Right renal cortex interstitium (tissue), 3 donors: ENCODE measurements at regions not wholly inside any gene's neighbourhood (a gene's known extent, or its start where the extent isn't known, plus 50 kb on each side); places are given as distances from the start of the nearest gene placed in this dataset.
"Not testable (repeated sequence)": the region's sequence is repeated elsewhere in the genome, so short reads cannot be mapped to it uniquely, and the experiment has no call there.

Experiments
- DNase-seq, 3 donors: peaks; one replicate each; pipeline ENCODE4 v3.0.0-alpha.2; 2013; ENCODE audit warnings: low read depth in 3 of 3, low spot score in 2 of 3

DNA sequence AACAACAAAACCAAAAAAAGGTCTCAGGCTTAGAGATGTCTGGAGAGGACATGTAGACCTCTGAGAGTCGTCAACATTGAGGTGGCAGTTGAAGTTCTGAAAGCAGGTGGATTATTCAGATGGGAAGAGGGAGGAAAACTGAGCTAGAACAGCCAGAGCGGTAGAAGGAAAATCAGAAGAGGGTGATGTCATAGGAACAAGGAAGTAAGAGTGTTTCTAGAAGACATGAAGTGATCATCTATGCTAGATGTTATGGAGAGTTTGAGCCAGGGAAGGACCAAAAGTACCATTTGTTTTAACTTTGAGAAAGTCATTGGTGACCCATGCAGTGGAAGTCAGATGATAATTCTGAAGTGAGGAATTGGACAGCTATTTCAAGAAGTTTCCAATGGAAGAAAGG lies 316.2 kb upstream of the RGS6 start:
- DNase-seq = no peak

GRCh38 chr14:71618047-71618446 lies 314.2 kb upstream of the RGS6 start:
- no peak for DNase-seq

DNA sequence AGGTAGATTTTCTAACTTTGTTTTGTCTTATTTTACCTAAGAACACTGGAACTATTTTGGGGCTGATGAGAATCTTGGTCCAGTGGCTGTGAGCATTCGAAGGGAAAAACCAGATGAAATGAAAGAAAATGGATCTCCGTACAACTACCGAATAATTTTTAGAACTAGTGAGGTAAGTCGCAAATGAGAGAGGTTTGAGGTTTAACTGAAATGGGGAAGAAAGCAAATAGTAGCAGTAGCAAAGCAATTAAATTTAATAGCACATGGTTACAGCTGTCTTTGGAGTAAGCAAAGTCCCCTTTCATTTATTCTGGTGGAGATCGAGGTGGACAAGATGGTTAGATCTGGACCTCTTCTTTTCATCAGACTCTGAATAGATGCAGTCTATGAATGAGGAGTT lies 313.5 kb upstream of the RGS6 start:
- DNase-seq = no peak

- no peak for DNase-seq
Observed at GRCh38 chr14:71619472-71619871, 312.8 kb upstream of the RGS6 start.

GRCh38 chr14:71620401-71620800 lies 311.8 kb upstream of the RGS6 start:
- no peak for DNase-seq

DNA sequence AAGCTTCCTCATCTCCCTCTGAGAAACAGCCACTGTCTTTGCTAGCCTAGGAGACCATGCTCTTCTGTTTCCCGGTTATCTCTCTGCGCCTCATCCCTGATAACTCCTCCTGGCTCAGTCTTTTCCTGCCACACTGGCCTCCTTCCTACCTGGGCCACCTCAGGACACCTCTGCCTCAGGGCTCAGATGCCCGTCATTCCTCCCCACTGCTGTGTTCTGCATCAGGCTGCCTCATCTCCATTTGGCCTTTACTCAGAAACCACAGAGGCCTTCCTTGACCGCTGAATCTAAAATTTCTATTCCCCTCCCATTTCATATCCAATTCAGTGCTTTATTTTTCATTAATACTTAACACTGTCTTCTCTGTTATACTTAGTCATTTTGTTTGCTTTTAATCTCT lies 311.0 kb upstream of the RGS6 start:
- DNase-seq = no peak

GRCh38 chr14:71621980-71622605 lies 310.1 kb upstream of the RGS6 start:
- DNase-seq = no peak

DNA sequence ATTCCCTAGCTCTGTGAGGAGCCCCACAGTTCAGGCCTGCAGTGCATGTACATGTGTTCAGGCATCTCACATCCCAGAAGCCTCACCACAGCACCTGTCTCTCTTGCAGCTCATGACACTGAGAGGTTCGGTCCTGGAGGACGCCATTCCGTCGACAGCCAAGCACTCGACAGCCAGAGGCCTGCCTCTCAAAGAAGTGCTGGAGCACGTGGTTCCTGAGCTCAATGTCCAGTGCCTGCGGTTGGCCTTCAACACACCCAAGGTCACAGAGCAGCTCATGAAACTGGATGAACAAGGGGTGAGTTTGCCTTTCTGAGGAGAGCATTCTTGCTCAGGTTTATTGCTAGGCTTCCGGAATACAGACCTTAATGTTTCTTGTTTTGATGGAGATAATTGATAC lies 308.3 kb upstream of the RGS6 start:
- DNase-seq = no peak

DNA sequence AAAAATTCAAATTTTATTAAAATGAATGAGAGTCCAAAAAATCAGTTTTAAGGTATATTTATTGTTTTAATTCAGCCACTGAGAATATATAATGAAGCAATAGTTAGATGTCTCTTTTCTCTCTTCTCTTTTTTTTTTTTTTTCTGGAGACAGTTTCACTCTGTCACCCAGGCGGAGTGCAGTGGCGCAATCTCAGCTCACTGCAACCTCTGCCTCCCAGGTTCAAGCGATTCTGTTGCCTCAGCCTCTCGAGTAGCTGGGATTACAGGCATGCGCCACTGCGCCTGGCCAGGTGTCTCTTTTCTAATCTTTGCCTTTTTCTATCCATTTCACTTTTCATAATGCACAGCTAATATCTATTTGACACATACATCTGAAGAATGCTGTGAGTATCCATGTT lies 307.1 kb upstream of the RGS6 start:
- no peak for DNase-seq

GRCh38 chr14:71625891-71626701 lies 306.1 kb upstream of the RGS6 start:
- DNase-seq = peak; percentile 26 to 43 (median 27)

- DNase-seq = no peak
Observed at GRCh38 chr14:71628433-71628832, 303.8 kb upstream of the RGS6 start.

DNA sequence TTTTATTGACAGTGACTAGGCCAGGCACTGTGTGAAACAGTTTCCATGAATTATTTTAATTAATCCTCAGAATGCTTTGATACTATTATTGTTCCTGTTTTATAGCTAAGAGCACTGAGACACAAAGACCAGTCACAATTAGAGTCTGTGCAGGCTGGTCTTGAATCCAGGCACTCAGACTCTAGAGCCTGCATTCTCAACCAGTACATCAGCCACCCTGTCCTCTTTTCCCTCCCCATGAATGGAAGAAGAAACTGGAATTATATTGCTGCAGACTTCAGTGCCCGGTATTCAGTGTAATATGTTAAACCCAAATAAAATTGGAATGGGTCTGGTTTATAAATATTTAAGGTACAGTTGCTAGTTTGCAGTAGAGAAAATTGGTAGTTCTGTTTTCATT lies 303.0 kb upstream of the RGS6 start:
- DNase-seq = no peak

- no peak for DNase-seq
Observed at GRCh38 chr14:71629765-71630492, 302.3 kb upstream of the RGS6 start.

DNA sequence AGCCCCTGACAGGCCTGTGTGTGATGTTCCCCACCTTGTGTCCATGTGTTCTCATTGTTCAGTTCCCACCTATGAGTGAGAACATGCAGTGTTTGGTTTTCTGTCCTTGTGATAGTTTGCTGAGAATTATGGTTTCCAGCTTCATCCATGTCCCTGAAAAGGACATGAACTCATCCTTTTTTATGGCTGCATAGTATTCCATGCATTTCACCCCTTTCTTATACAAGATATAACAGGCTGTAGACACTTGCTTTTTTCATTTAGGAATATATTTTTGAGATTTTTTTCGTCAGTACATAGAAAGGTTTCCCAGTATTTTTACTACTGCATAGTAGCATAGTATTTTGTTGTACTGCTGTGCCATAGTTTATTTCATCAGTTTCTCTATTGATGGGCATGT lies 301.2 kb upstream of the RGS6 start:
- not testable (repeated sequence) for DNase-seq

DNA sequence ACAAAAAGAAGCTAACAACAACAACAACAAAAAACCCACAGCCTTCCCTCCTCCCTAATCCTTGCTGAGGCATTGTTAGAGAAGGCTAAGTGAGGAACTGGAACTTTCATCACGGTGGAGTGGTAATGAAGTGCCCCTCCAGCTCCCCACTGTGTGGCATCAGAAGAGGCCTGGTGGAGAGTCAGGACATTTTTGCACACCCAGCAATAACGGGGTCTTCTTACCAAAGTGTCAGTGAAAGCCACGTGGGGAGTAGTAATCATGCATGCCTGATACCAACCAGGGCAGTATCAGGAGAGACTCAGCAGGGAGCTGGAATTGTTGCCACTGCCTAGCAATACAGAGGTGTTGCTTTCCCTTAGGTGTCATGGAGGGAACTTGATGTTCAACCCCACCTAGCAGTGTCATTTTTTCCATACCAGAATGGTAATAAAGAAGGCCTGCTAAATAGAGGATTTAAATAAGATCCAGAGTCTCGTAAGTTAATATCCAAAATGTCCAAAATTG lies 299.7 kb upstream of the RGS6 start:
- DNase-seq = no peak

DNA sequence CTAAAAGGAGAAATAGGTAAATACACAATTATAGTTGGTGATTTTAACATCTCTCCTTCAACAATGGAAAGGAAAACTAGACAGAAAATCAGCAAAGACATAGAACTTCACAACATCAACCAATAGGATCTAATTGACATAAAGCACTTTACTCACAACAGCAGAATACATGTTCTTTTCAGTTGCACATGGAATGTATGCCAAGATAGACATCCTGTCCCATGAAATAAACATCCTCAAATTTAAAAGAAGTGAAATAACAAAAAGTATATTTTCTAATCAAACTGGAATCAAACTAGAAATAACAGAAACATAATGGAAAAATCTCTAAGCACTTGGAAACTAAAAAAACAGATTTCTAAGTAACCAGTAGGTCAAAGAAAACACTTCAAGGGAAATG lies 296.2 kb upstream of the RGS6 start:
- DNase-seq = no peak

- no peak for DNase-seq
Observed at GRCh38 chr14:71636820-71637471, 295.3 kb upstream of the RGS6 start.

DNA sequence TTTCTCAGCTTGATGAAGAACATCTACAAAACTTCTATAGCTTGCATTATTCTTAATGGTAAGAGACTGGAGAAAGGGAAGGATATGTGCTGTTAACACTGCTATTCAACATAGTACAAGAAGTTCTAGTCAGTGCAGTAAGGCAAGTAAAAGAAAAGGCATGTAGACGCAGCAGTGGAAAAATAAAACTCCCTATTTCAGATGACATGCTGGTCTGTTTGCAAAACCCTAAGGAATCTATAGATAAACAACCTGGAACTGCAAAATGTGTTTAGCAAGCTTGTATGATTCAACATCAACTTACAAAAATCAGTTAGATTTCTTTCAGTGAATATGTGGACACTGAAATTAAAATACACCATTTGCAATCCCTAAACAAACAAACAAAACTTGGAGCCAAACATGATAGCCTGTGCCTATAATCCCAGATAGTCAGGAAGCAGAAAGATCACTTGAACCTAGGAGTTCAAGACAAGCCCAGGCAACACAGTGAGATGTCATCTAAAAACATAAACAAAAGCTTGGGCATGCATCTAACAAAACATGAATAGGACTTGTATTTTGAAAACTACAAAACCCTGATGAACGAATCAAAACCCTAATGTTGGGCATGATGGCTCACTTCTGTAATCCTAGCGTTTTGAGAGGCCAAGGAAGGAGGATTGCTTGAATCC lies 293.6 kb upstream of the RGS6 start:
- no peak for DNase-seq

- DNase-seq = no peak
Observed at GRCh38 chr14:71642715-71643114, 289.5 kb upstream of the RGS6 start.

DNA sequence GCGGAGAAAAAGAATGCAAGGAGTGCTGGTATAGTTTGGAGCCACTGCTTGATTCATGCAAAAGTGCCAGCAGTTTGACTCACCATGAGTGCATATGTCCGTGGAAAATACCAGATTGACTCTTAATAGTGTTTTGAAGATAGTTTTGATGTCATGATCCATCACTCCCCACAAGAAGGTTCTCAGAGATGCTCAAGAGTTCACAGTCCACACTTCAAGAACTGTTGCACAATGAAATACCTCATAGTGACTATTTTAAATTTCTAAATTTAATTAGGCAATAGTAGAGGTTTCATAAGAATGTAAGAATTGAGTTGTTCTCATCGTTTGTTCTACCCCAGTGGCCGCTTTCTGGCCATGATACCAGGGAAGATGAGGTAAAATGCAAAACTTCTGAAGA lies 286.6 kb upstream of the RGS6 start:
- no peak for DNase-seq

GRCh38 chr14:71646518-71646917 lies 285.7 kb upstream of the RGS6 start:
- no peak for DNase-seq
